ENCODE measurements at regions not wholly inside any gene's neighbourhood (a gene's known extent, or its start where the extent isn't known, plus 50 kb on each side); places are given as distances from the start of the nearest gene placed in this dataset.

DNA sequence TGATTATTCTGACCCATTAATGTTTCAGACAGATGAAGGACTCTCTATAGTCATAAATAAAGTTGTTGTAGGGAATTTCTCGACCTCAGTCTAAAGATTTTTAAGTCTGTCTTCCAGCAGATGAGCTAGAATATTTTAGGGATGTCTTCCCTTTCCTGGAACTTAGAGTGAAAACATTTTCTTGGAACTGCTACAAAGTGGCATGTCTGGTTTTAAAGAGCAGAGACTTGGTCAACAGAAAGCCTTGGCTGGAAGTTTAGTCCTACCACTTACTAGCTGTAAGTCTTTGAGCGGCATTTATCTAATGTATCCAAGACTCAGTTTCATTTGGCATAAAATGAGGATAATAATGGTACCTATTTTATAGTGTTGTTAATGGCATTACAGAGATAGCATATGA, 120.0 kb upstream of the TGFBR2 start:
- CTCF ChIA-PET = no interaction called here
- DNase-seq (ENCODE audit: low read depth, low spot score) (no peak), ATAC-seq (no peak)
- no peak for TF ChIP-seq TCF7L2 (IDR thresholded peaks at IDR 0.05; ENCODE audit: low read depth, low read length)
- TF ChIP-seq, protein P1, sequence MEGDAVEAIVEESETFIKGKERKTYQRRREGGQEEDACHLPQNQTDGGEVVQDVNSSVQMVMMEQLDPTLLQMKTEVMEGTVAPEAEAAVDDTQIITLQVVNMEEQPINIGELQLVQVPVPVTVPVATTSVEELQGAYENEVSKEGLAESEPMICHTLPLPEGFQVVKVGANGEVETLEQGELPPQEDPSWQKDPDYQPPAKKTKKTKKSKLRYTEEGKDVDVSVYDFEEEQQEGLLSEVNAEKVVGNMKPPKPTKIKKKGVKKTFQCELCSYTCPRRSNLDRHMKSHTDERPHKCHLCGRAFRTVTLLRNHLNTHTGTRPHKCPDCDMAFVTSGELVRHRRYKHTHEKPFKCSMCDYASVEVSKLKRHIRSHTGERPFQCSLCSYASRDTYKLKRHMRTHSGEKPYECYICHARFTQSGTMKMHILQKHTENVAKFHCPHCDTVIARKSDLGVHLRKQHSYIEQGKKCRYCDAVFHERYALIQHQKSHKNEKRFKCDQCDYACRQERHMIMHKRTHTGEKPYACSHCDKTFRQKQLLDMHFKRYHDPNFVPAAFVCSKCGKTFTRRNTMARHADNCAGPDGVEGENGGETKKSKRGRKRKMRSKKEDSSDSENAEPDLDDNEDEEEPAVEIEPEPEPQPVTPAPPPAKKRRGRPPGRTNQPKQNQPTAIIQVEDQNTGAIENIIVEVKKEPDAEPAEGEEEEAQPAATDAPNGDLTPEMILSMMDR (IDR thresholded peaks at IDR 0.05) = no peak
- TF ChIP-seq SIN3A (IDR thresholded peaks at IDR 0.05; ENCODE audit: borderline replicate concordance, insufficient read depth, low read depth, low read length) = no peak
- no peak for TF ChIP-seq POLR2AphosphoS5 (IDR thresholded peaks at IDR 0.05; ENCODE audit: low read depth, low read length)
- TF ChIP-seq, protein P2, sequence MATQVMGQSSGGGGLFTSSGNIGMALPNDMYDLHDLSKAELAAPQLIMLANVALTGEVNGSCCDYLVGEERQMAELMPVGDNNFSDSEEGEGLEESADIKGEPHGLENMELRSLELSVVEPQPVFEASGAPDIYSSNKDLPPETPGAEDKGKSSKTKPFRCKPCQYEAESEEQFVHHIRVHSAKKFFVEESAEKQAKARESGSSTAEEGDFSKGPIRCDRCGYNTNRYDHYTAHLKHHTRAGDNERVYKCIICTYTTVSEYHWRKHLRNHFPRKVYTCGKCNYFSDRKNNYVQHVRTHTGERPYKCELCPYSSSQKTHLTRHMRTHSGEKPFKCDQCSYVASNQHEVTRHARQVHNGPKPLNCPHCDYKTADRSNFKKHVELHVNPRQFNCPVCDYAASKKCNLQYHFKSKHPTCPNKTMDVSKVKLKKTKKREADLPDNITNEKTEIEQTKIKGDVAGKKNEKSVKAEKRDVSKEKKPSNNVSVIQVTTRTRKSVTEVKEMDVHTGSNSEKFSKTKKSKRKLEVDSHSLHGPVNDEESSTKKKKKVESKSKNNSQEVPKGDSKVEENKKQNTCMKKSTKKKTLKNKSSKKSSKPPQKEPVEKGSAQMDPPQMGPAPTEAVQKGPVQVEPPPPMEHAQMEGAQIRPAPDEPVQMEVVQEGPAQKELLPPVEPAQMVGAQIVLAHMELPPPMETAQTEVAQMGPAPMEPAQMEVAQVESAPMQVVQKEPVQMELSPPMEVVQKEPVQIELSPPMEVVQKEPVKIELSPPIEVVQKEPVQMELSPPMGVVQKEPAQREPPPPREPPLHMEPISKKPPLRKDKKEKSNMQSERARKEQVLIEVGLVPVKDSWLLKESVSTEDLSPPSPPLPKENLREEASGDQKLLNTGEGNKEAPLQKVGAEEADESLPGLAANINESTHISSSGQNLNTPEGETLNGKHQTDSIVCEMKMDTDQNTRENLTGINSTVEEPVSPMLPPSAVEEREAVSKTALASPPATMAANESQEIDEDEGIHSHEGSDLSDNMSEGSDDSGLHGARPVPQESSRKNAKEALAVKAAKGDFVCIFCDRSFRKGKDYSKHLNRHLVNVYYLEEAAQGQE (IDR thresholded peaks at IDR 0.05; ENCODE audit: insufficient read depth in 1 of 2, low read depth in 2 of 2, low read length in 1 of 2) = no peak
- in situ Hi-C loops (cut with HindIII; ENCODE audit: low pct_unique_long_range_greater_than_20kb, low sequenced_read_pairs) = no loop called here
- H3K9me3 ChIP-seq (ENCODE audit: control insufficient read depth, insufficient read depth, low read depth, low read length) = no peaks in the 10 kb centered on the region
- H3K36me3 ChIP-seq (ENCODE audit: control insufficient read depth, insufficient read depth, low read length) = no peaks in the 10 kb centered on the region
- H3K27ac ChIP-seq (ENCODE audit: low read length) = no peak overlapping the region
- H3K4me1 ChIP-seq (ENCODE audit: control insufficient read depth, insufficient read depth, low read length) = no peaks in the 10 kb centered on the region
- BruUV-seq (replicated peaks) = no TSS peak
- H3K27me3 ChIP-seq (ENCODE audit: control insufficient read depth, insufficient read depth, low read length) = no peaks in the 10 kb centered on the region
- POLR2A ChIA-PET = no interaction called here
- H3K4me3 ChIP-seq (ENCODE audit: low read depth in 2 of 2, low read length in 2 of 2) = no peak overlapping the region
- intact Hi-C loops (cut with micrococcal nuclease; ENCODE audit: unreplicated experiment) = no loop called here

DNA sequence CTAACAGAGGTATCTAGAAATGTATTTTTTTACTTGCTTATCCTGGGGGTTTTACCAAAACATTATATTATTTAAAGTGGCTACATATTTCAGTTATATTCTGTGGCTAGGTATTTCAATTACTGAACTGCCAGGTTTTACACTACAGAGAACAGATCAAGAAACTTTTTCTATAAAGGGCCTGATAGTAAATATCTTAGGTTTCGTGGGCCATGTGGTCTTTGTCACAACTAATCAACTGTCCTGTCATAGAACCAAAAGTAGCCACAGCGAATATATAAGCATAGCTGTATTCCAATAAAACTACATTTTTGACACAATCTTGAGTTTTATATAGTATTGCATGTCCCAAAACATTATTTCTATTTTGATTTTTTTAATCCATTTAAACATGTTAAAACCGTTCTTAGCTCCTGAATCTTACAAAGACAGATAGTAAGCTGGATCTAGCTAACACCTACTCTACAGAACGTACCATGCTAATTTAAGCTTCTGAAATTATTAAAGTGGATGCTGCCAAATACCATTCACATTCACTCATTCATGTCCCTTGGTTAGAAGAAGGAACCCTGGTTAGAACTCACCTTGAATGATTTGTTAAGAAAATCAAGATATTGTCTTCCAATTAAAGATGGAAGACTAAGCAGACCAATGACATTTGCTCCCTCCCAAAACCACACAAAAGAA, 118.2 kb upstream of the TGFBR2 start:
- TF ChIP-seq, protein P1 (IDR thresholded peaks at IDR 0.05) = no peak
- TF ChIP-seq SIN3A (IDR thresholded peaks at IDR 0.05; ENCODE audit: borderline replicate concordance, insufficient read depth, low read depth, low read length) = no peak
- TF ChIP-seq TCF7L2 (IDR thresholded peaks at IDR 0.05; ENCODE audit: low read depth, low read length) = no peak
- no peak for TF ChIP-seq POLR2AphosphoS5 (IDR thresholded peaks at IDR 0.05; ENCODE audit: low read depth, low read length)
- TF ChIP-seq, protein P2 (IDR thresholded peaks at IDR 0.05; ENCODE audit: insufficient read depth in 1 of 2, low read depth in 2 of 2, low read length in 1 of 2) = no peak
- in situ Hi-C loops (cut with HindIII; ENCODE audit: low pct_unique_long_range_greater_than_20kb, low sequenced_read_pairs) (no loop called here), intact Hi-C loops (cut with micrococcal nuclease; ENCODE audit: unreplicated experiment) (no loop called here)
- ChIA-PET CTCF (no interaction called here), POLR2A (no interaction called here)
- no peak for DNase-seq (ENCODE audit: low read depth, low spot score)
- H3K4me1 ChIP-seq (ENCODE audit: control insufficient read depth, insufficient read depth, low read length) = no peaks in the 10 kb centered on the region
- H3K4me3 ChIP-seq (ENCODE audit: low read depth in 2 of 2, low read length in 2 of 2) = no peak overlapping the region
- no TSS peak for BruUV-seq (replicated peaks)
- no peaks in the 10 kb centered on the region for H3K27me3 ChIP-seq (ENCODE audit: control insufficient read depth, insufficient read depth, low read length)
- no peaks in the 10 kb centered on the region for H3K9me3 ChIP-seq (ENCODE audit: control insufficient read depth, insufficient read depth, low read depth, low read length)
- no peaks in the 10 kb centered on the region for H3K36me3 ChIP-seq (ENCODE audit: control insufficient read depth, insufficient read depth, low read length)
- no peak for ATAC-seq
- H3K27ac ChIP-seq (ENCODE audit: low read length) = no peak overlapping the region

Data from Panc1 (cell line).